DMS153 treated with DMSO at 0.1 percent for 48 hours (cell line): ENCODE measurements at regions not wholly inside any gene's neighbourhood (a gene's known extent, or its start where the extent isn't known, plus 50 kb on each side); places are given as distances from the start of the nearest gene placed in this dataset.
"Not testable (repeated sequence)": the region's sequence is repeated elsewhere in the genome, so short reads cannot be mapped to it uniquely, and the experiment has no call there.

ENCODE experiments used
- DNase-seq: peaks from one replicate; lab custom pipeline; 2025; ENCODE audit not compliant: unreplicated experiment; lab: John Stamatoyannopoulos, UW

GRCh38 chr6:54559136-54559535 lies 250.9 kb downstream of the TINAG start:
- DNase-seq: no peak

- DNase-seq: not testable (repeated sequence)
These were observed 255.9 kb downstream of the TINAG start for GRCh38 chr6:54564188-54564587.

- no peak for DNase-seq
These were observed 266.4 kb downstream of the TINAG start for GRCh38 chr6:54574671-54575070.

DNA sequence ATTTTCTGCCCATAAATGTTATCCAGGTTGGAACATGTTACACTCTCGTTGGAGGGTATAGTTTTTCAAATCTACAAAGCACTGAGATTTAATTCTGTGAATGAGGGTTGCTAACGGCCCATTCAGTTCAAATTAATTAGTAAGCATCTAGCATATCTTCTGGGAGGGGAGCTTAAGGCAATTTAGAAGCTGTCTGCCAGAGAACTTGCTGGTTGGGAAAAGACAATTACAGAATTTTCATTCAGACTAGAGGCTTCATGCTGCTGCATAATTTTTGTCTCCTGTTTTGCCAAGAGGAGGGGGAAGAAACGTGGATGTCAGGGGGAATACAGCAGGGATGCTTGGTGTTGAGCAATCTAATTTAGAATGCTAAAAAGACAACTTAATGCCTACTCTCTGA lies 268.3 kb upstream of the FAM83B start:
- DNase-seq: no peak

- DNase-seq: no peak
These were observed 267.6 kb upstream of the FAM83B start for GRCh38 chr6:54579011-54579410.

- DNase-seq: no peak
These were observed 260.3 kb upstream of the FAM83B start for GRCh38 chr6:54586251-54586650.

DNA sequence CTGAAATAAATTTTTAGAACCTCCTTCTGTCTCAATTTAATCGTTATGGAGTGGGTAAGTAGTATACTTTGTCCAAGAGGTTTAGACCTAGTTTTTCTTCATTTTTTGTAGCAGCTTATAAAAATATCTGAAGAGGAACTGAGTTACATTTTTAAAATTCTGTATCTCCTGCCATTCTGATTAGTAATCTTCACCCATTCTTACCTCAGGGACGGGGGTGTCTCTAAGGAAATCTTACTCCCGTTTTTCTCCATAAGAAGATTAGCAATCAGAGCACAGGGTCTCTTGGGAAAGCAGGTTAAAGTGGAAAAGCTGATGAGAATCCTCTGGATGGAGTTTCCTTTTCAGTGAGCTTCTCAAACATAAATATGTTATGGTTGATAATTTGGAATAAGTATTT lies 259.3 kb upstream of the FAM83B start:
- no peak for DNase-seq

- no peak for DNase-seq
These were observed 258.4 kb upstream of the FAM83B start for GRCh38 chr6:54588176-54588575.

- no peak for DNase-seq
These were observed 250.7 kb upstream of the FAM83B start for GRCh38 chr6:54595844-54596243.

DNA sequence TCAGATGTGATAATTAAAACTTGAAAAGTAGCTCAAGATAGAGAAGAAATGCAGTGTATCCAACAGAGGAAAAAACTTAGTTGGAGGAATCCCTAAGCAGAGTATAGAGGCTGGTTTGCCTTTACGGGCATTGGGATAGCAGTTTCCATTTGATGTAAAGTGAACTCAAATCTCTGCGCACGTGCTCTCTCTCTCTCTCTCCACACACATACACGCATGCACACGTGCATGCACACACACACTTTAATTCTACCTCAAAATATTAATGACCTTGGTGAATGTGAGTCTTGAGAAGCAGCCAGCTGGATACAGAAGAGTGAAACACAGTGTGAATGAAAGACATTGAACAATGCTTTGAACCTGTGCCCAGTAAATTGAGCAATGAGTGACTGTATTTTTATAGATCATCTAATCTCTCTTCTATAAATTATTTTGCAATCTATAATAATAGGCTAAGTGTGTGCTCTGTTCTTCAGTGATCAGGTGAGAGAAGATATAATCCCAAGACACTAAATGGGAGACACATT lies 247.7 kb upstream of the FAM83B start:
- DNase-seq: no peak

DNA sequence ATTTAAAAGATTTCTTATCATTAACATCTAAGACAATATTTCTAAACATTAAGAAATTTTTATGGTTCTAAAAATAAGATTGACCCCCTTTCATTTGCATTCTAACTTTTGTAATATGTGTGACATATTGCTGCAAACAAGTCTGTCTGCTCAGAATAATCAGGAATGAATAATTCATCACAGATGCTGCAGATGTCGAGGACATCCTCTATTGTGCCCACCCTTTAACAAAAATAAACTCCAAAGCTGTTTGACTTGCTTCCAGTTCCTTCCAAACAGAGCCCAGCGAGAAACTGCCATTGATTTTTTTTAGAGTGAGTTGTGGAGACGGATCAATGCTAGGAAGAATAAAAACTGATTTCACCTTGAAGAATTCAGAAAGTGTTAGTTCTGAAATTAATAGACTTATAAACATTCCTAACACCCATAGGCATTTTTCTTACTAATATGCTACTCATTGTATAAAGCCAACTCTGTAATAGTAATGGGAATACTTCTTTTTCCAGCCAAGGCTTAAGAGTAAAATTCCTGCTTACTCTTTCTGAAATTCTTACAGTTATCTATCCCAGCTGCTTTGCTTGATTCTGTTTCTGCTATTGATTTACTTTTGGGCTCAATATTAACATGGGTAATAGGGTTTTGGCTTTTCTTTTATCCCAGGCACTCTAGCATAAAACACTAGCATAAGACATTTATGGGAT lies 244.8 kb upstream of the FAM83B start:
- DNase-seq: no peak

DNA sequence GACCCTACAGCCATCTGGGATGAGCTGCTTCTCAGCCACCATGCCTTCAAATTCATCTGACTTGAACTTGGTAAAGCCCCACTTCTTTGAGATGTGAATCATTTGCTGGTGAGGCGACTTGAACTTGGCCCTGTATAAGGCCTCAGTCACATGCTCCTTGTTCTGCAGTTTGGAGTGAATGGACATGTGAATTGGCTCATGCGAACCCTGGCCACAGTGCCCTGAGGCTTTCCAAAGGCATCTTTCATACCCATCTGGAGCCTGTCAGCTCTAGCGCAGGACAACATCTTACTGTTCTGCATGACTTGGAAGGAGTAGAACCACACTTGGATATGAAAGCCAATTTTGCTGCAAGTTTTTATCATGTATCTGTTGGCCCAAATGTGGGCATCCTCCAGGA lies 244.0 kb upstream of the FAM83B start:
- no peak for DNase-seq

DNA sequence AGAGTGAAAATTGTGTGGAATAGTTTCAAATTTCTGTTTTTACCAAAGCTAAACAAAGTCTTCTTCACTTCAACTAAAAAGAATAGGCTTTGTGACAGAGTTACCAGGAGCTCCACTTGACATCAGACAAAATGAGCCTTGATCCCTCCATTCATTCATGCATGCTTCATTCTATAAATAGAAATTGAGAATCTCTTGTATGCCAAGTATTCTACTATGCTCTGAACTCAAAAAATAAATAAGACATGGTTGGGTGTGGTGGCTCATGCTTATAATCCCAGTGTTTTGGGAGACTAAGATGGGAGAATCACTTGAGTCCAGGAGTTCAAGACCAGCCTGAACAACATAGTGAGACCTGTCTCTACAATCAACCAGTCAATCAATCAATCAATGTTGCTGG lies 236.6 kb upstream of the FAM83B start:
- no peak for DNase-seq

GRCh38 chr6:54613596-54613995 lies 233.0 kb upstream of the FAM83B start:
- DNase-seq: no peak

DNA sequence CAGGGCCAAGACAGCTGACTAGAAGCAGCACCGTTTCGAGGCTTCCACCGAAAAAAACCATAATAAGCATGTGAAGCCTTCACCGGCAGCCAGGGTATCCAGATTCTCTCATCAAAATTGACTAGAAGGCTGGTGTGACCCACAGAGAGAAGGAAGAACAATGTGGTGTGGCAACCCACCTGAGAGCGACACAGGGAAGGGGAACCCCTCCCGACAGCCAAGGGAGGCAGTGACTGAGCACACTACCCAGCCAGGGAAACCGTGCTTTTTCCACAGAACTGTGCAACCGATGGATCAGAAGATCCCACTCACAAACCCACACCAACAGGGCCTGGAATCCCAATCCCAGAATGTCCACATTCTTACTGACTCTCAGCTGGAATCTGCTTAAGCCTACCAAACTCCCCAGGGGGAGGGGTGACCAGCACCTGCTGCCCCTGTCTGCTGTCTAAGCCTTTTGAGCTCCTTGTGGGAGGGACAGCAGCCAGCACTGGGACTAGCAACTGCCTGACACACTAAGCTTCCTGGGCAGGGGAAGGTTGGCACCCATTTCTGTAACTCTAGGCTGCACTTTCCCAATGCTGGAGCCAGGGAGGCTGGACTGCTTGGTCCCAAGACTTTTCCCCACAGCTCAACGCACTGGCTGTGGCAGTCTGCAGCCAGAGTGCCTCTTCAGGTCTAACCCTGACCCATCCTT lies 231.9 kb upstream of the FAM83B start:
- DNase-seq: no peak

- no peak for DNase-seq
These were observed 228.8 kb upstream of the FAM83B start for GRCh38 chr6:54617730-54618129.

DNA sequence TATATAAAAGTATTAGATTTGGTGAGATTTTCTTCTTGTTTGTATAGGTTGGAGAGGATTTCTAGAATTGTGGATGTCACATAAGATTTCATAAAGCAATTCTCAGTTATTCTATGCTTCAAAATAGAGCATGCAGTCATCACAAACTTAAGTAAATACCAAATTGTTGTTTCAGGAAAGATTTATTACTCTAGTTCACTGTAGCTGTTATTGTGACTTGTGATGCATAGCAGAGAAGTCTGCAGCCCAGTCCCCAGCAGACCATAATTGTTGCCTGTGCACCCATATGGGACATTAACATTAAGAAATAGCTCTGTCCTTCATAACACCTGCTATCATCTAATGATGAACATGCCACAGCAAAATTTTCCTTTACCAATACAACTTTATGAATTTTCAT lies 228.0 kb upstream of the FAM83B start:
- no peak for DNase-seq

DNA sequence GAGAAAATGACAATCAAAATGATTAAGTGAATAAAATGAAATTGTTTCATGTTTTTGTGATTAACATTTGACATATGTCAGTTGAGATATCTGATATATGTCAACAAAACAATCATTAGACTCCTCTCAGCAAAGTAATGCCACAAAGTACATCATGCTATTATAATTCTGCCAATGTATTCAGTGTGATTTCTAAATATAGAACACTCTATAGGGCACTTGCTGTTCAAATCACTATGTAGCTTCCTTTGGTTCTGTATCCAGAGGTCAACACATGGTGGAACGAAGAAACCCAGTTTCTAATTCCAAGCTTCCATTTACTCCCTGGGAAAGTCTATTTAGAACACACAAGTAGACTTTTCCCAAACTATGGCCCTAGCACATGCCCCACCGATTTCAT lies 227.5 kb upstream of the FAM83B start:
- DNase-seq: no peak

GRCh38 chr6:54621285-54621684 lies 225.3 kb upstream of the FAM83B start:
- no peak for DNase-seq

- no peak for DNase-seq
These were observed 222.4 kb upstream of the FAM83B start for GRCh38 chr6:54624216-54624615.

- no peak for DNase-seq
These were observed 221.8 kb upstream of the FAM83B start for GRCh38 chr6:54624779-54625178.

DNA sequence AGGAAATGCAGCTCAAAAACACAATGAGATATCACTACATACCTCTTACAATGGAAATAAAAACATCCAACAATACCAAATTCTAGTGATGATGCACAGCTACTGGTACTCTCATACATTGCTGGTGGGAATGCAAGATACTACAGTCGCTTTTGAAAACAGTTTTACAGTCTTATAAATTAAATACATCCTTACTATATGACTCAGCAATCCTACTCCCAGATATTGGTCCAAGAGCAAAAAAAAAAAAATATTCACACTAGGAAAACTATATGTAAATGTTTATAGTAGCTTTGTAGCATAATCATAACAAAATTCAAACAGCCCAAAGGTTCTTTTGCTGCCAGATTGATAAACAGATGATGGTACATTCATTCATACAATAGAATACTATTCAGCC lies 217.4 kb upstream of the FAM83B start:
- DNase-seq: no peak
